K562 (cell line): ENCODE measurements at regions not wholly inside any gene's neighbourhood (a gene's known extent, or its start where the extent isn't known, plus 50 kb on each side); places are given as distances from the start of the nearest gene placed in this dataset.

ENCODE experiments used
- ATAC-seq: fragments of 200-7000 bp; cut with Tn5 transposase; 3 replicates; pipeline ENCODE4 v1.9.1; 2020; ENCODE audit warnings: moderate library complexity
- BruUV-seq: library from RNA; stranded (reverse); fragments of 400-500 nt; replicated peaks from 2 replicates; lab custom pipeline; 2021; lab: Mats Ljungman, UMichigan
- CTCF ChIA-PET: fragments of 300-600 bp; formaldehyde crosslinking; extraction: SDS; loops from one replicate; lab custom pipeline; 2021; ENCODE audit warnings: low intra/inter-chr PET ratio; lab: Yijun Ruan, JAX
- POLR2A ChIA-PET: fragments of 300-600, 350-650 bp; sonication (Branson Sonifier 250); formaldehyde crosslinking; extraction: SDS; loops from one replicate; lab custom pipeline; 2021; ENCODE audit warnings: antibody characterized with exemption, inconsistent platforms; lab: Yijun Ruan, JAX
- DNase-seq, 4 experiments: peaks; one replicate each; pipeline versions ENCODE4 v3.0.0 to v3.0.0-alpha.2; 2011 to 2018; ENCODE audit warnings: low spot score in 3 of 4, mixed read lengths in 3 of 4; ENCODE audit errors: extremely low read depth in 1 of 4
- FAIRE-seq: peaks from 2 replicates; lab custom pipeline; 2011; peaks lifted over from hg19 to GRCh38; lab: Jason Lieb, UNC
- H2AFZ ChIP-seq: 2 replicates; pipeline ENCODE4 v1.6.0; 2011; ENCODE audit warnings: low read depth, low read length, control low read depth, inconsistent platforms
- H3K27ac ChIP-seq: fragments of 200-600 bp; 3 replicates; pipeline ENCODE4 v1.8.0; 2011; ENCODE audit warnings: low read depth, mild to moderate bottlenecking, control low read depth, inconsistent platforms, low read length, moderate library complexity, mixed read lengths; ENCODE audit errors: extremely low read depth
- H3K27me3 ChIP-seq, 2 experiments: fragments of 300-600 bp in 1 of 2; 2 replicates in 1 of 2; 3 replicates in 1 of 2; pipeline versions ENCODE4 v1.6.0 to v1.8.0; 2011; ENCODE audit warnings: inconsistent platforms in 2 of 2, low read length in 2 of 2, mild to moderate bottlenecking in 1 of 2, mixed read lengths in 1 of 2, moderate library complexity in 1 of 2; ENCODE audit not compliant: control insufficient read depth in 2 of 2, insufficient read depth in 2 of 2
- H3K36me3 ChIP-seq: fragments of 300-600 bp; 3 replicates; pipeline ENCODE4 v1.8.0; 2011; ENCODE audit warnings: mild to moderate bottlenecking, low read length, inconsistent platforms; ENCODE audit not compliant: control insufficient read depth, insufficient read depth
- H3K4me1 ChIP-seq, 2 experiments: fragments of 200-600 bp in 1 of 2; replicated peaks in 1 of 2; 2 replicates in 1 of 2; 3 replicates in 1 of 2; pipeline versions ENCODE4 v1.5.1 to v1.8.0; 2011; ENCODE audit warnings: inconsistent platforms in 2 of 2, low read length in 2 of 2, mild to moderate bottlenecking in 1 of 2, mixed read lengths in 1 of 2, moderate library complexity in 1 of 2; ENCODE audit not compliant: control insufficient read depth in 2 of 2, insufficient read depth in 2 of 2
- H3K4me2 ChIP-seq: 2 replicates; pipeline ENCODE4 v1.6.1; 2011; ENCODE audit warnings: low read length, control low read depth, inconsistent platforms, mixed read lengths; ENCODE audit not compliant: insufficient read depth
- H3K4me3 ChIP-seq: fragments of 200-600 bp; sonication (generic), shearing (Covaris generic); 2 replicates; pipeline ENCODE4 v1.5.1; 2016; ENCODE audit warnings: control low read depth, inconsistent platforms
- H3K79me2 ChIP-seq: fragments of 200-600 bp; 3 replicates; pipeline ENCODE4 v1.8.0; 2011; ENCODE audit warnings: low read length, inconsistent platforms; ENCODE audit not compliant: control insufficient read depth, insufficient read depth
- H3K9ac ChIP-seq, 2 experiments: 2 replicates each; pipeline versions ENCODE4 v1.6.0 to v1.6.1; 2011; ENCODE audit warnings: low read depth in 2 of 2, low read length in 2 of 2, control low read depth in 1 of 2, inconsistent platforms in 1 of 2, mild to moderate bottlenecking in 1 of 2, mixed read lengths in 1 of 2; ENCODE audit not compliant: insufficient read depth in 1 of 2
- H3K9me1 ChIP-seq: one replicate; pipeline ENCODE4 v1.6.0; 2011; ENCODE audit warnings: inconsistent platforms, mild to moderate bottlenecking, low read length, moderate library complexity; ENCODE audit not compliant: control insufficient read depth, insufficient read depth
- H3K9me3 ChIP-seq: replicated peaks from 2 replicates; pipeline ENCODE4 v1.5.1; 2011; ENCODE audit warnings: low read depth, low read length, inconsistent platforms; ENCODE audit not compliant: control insufficient read depth, insufficient read depth
- H4K20me1 ChIP-seq: replicated peaks from 2 replicates; pipeline ENCODE4 v1.6.1; 2011; ENCODE audit warnings: low read length, inconsistent platforms, mixed read lengths; ENCODE audit not compliant: control insufficient read depth, insufficient read depth
- CBX5 ChIP-seq: IDR thresholded peaks from 2 replicates; pipeline ENCODE4 v1.6.1; 2014; ENCODE audit warnings: low read depth, borderline replicate concordance
- CCNT2 ChIP-seq: IDR thresholded peaks from 2 replicates; pipeline ENCODE4 v1.6.1; 2011; ENCODE audit warnings: borderline replicate concordance, low read depth, mild to moderate bottlenecking, moderate library complexity, mixed read lengths, low read length; ENCODE audit not compliant: insufficient read length; ENCODE audit errors: extremely low read depth
- CUX1 ChIP-seq: fragments of 200-800 bp; sonication (Bioruptor generic); IDR thresholded peaks from 2 replicates; pipeline ENCODE4 v1.6.1; 2016; ENCODE audit warnings: missing genetic modification characterization, missing compliant biosample characterization
- HNRNPK ChIP-seq: fragments of 200-400 bp; formaldehyde crosslinking; IDR thresholded peaks from one replicate; pipeline ENCODE4 v1.6.1; 2018; ENCODE audit warnings: mild to moderate bottlenecking, low read depth, low read length; ENCODE audit not compliant: poor library complexity, severe bottlenecking
- NCOR1 ChIP-seq: fragments of 450-650 bp; IDR thresholded peaks from 2 replicates; pipeline ENCODE4 v1.6.1; 2016; ENCODE audit warnings: mild to moderate bottlenecking, moderate library complexity
- NFATC3 ChIP-seq: fragments of 450-650 bp; IDR thresholded peaks from 2 replicates; pipeline ENCODE4 v1.6.1; 2017; ENCODE audit warnings: mild to moderate bottlenecking
- NFIX ChIP-seq: fragments of 250-450 bp; sonication (Bioruptor Pico); IDR thresholded peaks from 2 replicates; pipeline ENCODE4 v1.4.0; 2020; ENCODE audit warnings: low read depth, mild to moderate bottlenecking, moderate library complexity
- NR4A1 ChIP-seq, 2 experiments: fragments of 250-450 bp in 1 of 2; fragments of 450-650 bp in 1 of 2; sonication (Bioruptor Pico) in 1 of 2; IDR thresholded peaks; 2 replicates each; pipeline versions ENCODE4 v1.4.0 to v1.6.1; 2016 to 2020; ENCODE audit warnings: mild to moderate bottlenecking in 2 of 2, missing compliant biosample characterization in 1 of 2, missing genetic modification characterization in 1 of 2, moderate library complexity in 1 of 2
- OTX1 ChIP-seq: fragments of 450-650 bp; formaldehyde crosslinking; IDR thresholded peaks from 2 replicates; pipeline ENCODE4 v1.4.0; 2022; ENCODE audit warnings: mild to moderate bottlenecking
- PYGO2 ChIP-seq: fragments of 450-650 bp; IDR thresholded peaks from 2 replicates; pipeline ENCODE4 v1.6.1; 2016; ENCODE audit warnings: mild to moderate bottlenecking, missing genetic modification characterization, moderate library complexity, missing compliant biosample characterization
- RBM39 ChIP-seq: fragments of 200-400 bp; formaldehyde crosslinking; optimal IDR thresholded peaks from 2 replicates; pipeline ENCODE3; 2018; ENCODE audit warnings: low read depth, low read length
- SMAD3 ChIP-seq: fragments of 450-650 bp; formaldehyde crosslinking; conservative IDR thresholded peaks from 2 replicates; pipeline ENCODE4 v1.4.0; 2020; ENCODE audit warnings: mild to moderate bottlenecking
- TARDBP ChIP-seq: fragments of 450-650 bp; IDR thresholded peaks from 2 replicates; pipeline ENCODE4 v1.6.1; 2016
- ZFP1 ChIP-seq: fragments of 450-650 bp; formaldehyde crosslinking; IDR thresholded peaks from 2 replicates; pipeline ENCODE4 v1.4.0; 2020; ENCODE audit warnings: mild to moderate bottlenecking, mixed read lengths
- ZKSCAN3 ChIP-seq: fragments of 250-450 bp; sonication (Bioruptor Pico); IDR thresholded peaks from 2 replicates; pipeline ENCODE4 v1.4.0; 2020
- ZNF57 ChIP-seq: fragments of 450-650 bp; formaldehyde crosslinking; IDR thresholded peaks from 2 replicates; pipeline ENCODE4 v1.4.0; 2020; ENCODE audit warnings: mild to moderate bottlenecking, moderate library complexity
- WGBS: fragments of 100-300 bp; shearing (Covaris generic); methylation state at CpG from one replicate; pipeline ENCODE4 v1.1.6; 2016; ENCODE audit warnings: low coverage, mixed read lengths; ENCODE audit not compliant: insufficient coverage; ENCODE audit errors: missing lambda C conversion rate; 5-methylcytosine and 5-hydroxymethylcytosine counted together
- in situ Hi-C: fragments of 300-500 bp; cut with MboI; formaldehyde crosslinking; loops from 4 replicates; pipeline ENCODE4 v1.15.0; 2018; ENCODE audit warnings: inconsistent platforms, mixed read lengths
- intact Hi-C: fragments of 100-400 bp; cut with micrococcal nuclease; formaldehyde crosslinking; loops from 2 replicates; pipeline ENCODE4 v1.14.2; 2022

- no peak for TF ChIP-seq NFATC3
- TF ChIP-seq HNRNPK, result no peak
Measured at GRCh38 chr5:178063277-178063676, 50.1 kb upstream of the N4BP3 start (continued).

GRCh38 chr5:178058321-178059012 is 54.9 kb upstream of the N4BP3 start:
- no peak overlapping the region for H3K9ac ChIP-seq
- H2AFZ ChIP-seq, result no peak overlapping the region
- ChIA-PET POLR2A (no interaction called here), CTCF (no interaction called here)
- no peak for ATAC-seq
- H3K4me3 ChIP-seq, result no peak overlapping the region
- H3K9me1 ChIP-seq, result no peaks in the 10 kb centered on the region
- in situ Hi-C loops, result loop anchor here (25.0 kb wide), 1 partner anchor 446 kb away; the partner anchor contains the start of gene B4GALT7
- no peaks in the 10 kb centered on the region for H3K36me3 ChIP-seq
- no peaks in the 10 kb centered on the region for H3K4me1 ChIP-seq
- H3K79me2 ChIP-seq, result no peaks in the 10 kb centered on the region
- WGBS, result 0% methylated on average over 7 of the region's 7 CpGs
- TF ChIP-seq CBX5, result no peak
- TF ChIP-seq NCOR1, result no peak
- no peak for TF ChIP-seq NR4A1 (CRISPR knock-in tag; IDR thresholded peaks at IDR 0.05)
- no peak for TF ChIP-seq NR4A1 (tag; IDR thresholded peaks at IDR 0.05)
- TF ChIP-seq TARDBP, result no peak
- no peak for TF ChIP-seq CCNT2
- no peak for TF ChIP-seq NFIX (CRISPR knock-in tag)
- no peak for TF ChIP-seq RBM39
- no peak for TF ChIP-seq OTX1 (CRISPR knock-in tag)
- no peak for TF ChIP-seq ZNF57 (CRISPR knock-in tag)
- no peak for TF ChIP-seq SMAD3 (CRISPR knock-in tag)
- TF ChIP-seq ZKSCAN3, result no peak
- no peak for TF ChIP-seq PYGO2
- TF ChIP-seq CUX1 (CRISPR knock-in tag), result no peak
- no peak for TF ChIP-seq ZFP1 (CRISPR knock-in tag)
- no peak for FAIRE-seq
- no TSS peak for BruUV-seq
- intact Hi-C loops, result no loop called here
- DNase-seq, result no peak
- peaks cover 29 to 42% of the 10 kb centered on the region in 2 experiments for H3K27me3 ChIP-seq
- no peaks in the 10 kb centered on the region for H3K9me3 ChIP-seq
- no peak overlapping the region for H3K27ac ChIP-seq
- H3K4me2 ChIP-seq, result no peak overlapping the region
- no peaks in the 10 kb centered on the region for H4K20me1 ChIP-seq
